LHCN-M2 (cell line): ENCODE measurements at regions not wholly inside any gene's neighbourhood (a gene's known extent, or its start where the extent isn't known, plus 50 kb on each side); places are given as distances from the start of the nearest gene placed in this dataset.
"Not testable (repeated sequence)": the region's sequence is repeated elsewhere in the genome, so short reads cannot be mapped to it uniquely, and the experiment has no call there.

ENCODE experiments used
- DNase-seq: peaks from one replicate; pipeline ENCODE4 v3.0.0-alpha.2; 2012; ENCODE audit warnings: low read depth

- not testable (repeated sequence) for DNase-seq
Observed at GRCh38 chr2:114018464-114018863, 128.6 kb downstream of the ACTR3 start.

GRCh38 chr2:114020668-114021067 lies 130.8 kb downstream of the ACTR3 start:
- no peak for DNase-seq

GRCh38 chr2:114022360-114023085 lies 132.6 kb downstream of the ACTR3 start:
- peak; percentile 58 for DNase-seq

GRCh38 chr2:114024326-114024725 lies 134.4 kb downstream of the ACTR3 start:
- DNase-seq = no peak

- no peak for DNase-seq
Observed at GRCh38 chr2:114025030-114025429, 135.1 kb downstream of the ACTR3 start.

GRCh38 chr2:114027437-114027836 lies 137.5 kb downstream of the ACTR3 start:
- no peak for DNase-seq

- no peak for DNase-seq
Observed at GRCh38 chr2:114031605-114032505, 142.0 kb downstream of the ACTR3 start.

- no peak for DNase-seq
Observed at GRCh38 chr2:114032705-114033104, 142.8 kb downstream of the ACTR3 start.

GRCh38 chr2:114034742-114035141 lies 144.9 kb downstream of the ACTR3 start:
- no peak for DNase-seq

GRCh38 chr2:114038710-114039109 lies 148.8 kb downstream of the ACTR3 start:
- DNase-seq = no peak

- no peak for DNase-seq
Observed at GRCh38 chr2:114039677-114040076, 149.8 kb downstream of the ACTR3 start.

GRCh38 chr2:114040826-114041225 lies 150.9 kb downstream of the ACTR3 start:
- no peak for DNase-seq

GRCh38 chr2:114044985-114045384 lies 155.1 kb downstream of the ACTR3 start:
- no peak for DNase-seq

- no peak for DNase-seq
Observed at GRCh38 chr2:114046373-114046772, 156.5 kb downstream of the ACTR3 start.

- no peak for DNase-seq
Observed at GRCh38 chr2:114046866-114047435, 157.1 kb downstream of the ACTR3 start.

GRCh38 chr2:114049280-114049679 lies 159.4 kb downstream of the ACTR3 start:
- DNase-seq = no peak

GRCh38 chr2:114049826-114050225 lies 159.9 kb downstream of the ACTR3 start:
- DNase-seq = no peak

- no peak for DNase-seq
Observed at GRCh38 chr2:114056294-114057143, 166.6 kb downstream of the ACTR3 start.

GRCh38 chr2:114057638-114058037 lies 167.7 kb downstream of the ACTR3 start:
- DNase-seq = no peak

- no peak for DNase-seq
Observed at GRCh38 chr2:114061566-114062098, 171.7 kb downstream of the ACTR3 start.

- DNase-seq = no peak
Observed at GRCh38 chr2:114063346-114063745, 173.5 kb downstream of the ACTR3 start.
